IMR-90 (cell line): ENCODE measurements at regions not wholly inside any gene's neighbourhood (a gene's known extent, or its start where the extent isn't known, plus 50 kb on each side); places are given as distances from the start of the nearest gene placed in this dataset.

ENCODE experiments used
- CEBPB ChIP-seq: IDR thresholded peaks from 2 replicates; pipeline ENCODE4 v1.6.1; 2012; ENCODE audit warnings: low read depth, low read length, improper control_type of control experiment
- MXI1 ChIP-seq: IDR thresholded peaks from 2 replicates; pipeline ENCODE4 v1.6.1; 2012; ENCODE audit warnings: low read depth, mild to moderate bottlenecking, low read length, moderate library complexity, borderline replicate concordance
- NFE2L2 ChIP-seq: fragments of 150-350 bp; IDR thresholded peaks from 2 replicates; pipeline ENCODE4 v1.6.1; 2016; ENCODE audit warnings: low read depth, mild to moderate bottlenecking, low read length
- POLR2A ChIP-seq: IDR thresholded peaks from 2 replicates; pipeline ENCODE4 v1.6.1; 2012; ENCODE audit warnings: mild to moderate bottlenecking, low read depth, low read length
- RCOR1 ChIP-seq: IDR thresholded peaks from 2 replicates; pipeline ENCODE4 v1.6.1; 2012; ENCODE audit warnings: mild to moderate bottlenecking, low read length, improper control_type of control experiment; ENCODE audit not compliant: insufficient replicate concordance
- RFX5 ChIP-seq: IDR thresholded peaks from 2 replicates; pipeline ENCODE4 v1.8.0; 2012; ENCODE audit warnings: low read depth, mild to moderate bottlenecking, low read length, moderate library complexity
- SMC3 ChIP-seq: fragments of 150-350 bp; IDR thresholded peaks from 2 replicates; pipeline ENCODE4 v1.6.1; 2016; ENCODE audit warnings: low read depth, mild to moderate bottlenecking, antibody characterized with exemption, low read length, moderate library complexity
- TF ChIP-seq, protein P1 (sequence below): conservative IDR thresholded peaks from 2 replicates; pipeline ENCODE4 v1.5.1; 2012; ENCODE audit warnings: mild to moderate bottlenecking, low read depth, low read length, improper control_type of control experiment
- TF ChIP-seq, protein P2 (sequence below): fragments of 150-350 bp; IDR thresholded peaks from 2 replicates; pipeline ENCODE4 v1.6.1; 2017; ENCODE audit warnings: mild to moderate bottlenecking, antibody characterized with exemption, low read length, low read depth

DNA sequence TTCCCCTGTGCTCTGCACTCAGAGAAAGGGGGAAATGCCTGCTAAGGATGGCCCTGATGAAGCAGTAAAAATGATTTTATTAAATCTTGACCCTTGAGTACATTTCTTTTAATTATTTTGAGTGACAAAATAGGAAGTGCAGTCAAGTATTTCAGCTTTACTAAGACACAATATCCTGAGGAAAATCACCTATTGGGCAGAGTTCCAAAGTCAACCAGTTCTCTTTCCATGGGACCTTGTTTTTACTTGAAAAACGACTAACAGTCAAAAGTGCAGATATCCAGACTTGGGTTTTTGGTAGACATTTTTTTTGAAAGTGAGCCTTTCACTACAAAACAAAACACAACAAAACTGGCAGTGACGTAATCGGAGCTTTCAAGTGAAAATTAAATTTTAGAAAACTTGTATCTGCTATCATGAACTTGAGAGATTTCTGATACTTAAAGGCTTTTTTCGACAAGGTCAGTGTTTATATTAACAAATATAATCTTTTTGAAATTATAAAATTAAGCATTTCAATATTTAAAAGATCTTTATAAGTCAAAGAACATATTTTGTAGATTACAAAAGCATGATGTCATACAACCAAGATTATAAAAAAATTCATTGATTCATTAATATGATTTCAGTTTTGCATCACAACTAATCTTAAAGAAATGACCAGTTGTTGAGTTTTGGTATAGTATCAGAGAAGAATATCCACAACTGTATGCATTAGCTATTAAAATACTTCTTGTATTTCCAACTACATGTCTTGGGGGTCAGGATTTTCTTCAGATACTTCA, 513.8 kb upstream of the AKR1E2 start:
- TF ChIP-seq, protein P1, sequence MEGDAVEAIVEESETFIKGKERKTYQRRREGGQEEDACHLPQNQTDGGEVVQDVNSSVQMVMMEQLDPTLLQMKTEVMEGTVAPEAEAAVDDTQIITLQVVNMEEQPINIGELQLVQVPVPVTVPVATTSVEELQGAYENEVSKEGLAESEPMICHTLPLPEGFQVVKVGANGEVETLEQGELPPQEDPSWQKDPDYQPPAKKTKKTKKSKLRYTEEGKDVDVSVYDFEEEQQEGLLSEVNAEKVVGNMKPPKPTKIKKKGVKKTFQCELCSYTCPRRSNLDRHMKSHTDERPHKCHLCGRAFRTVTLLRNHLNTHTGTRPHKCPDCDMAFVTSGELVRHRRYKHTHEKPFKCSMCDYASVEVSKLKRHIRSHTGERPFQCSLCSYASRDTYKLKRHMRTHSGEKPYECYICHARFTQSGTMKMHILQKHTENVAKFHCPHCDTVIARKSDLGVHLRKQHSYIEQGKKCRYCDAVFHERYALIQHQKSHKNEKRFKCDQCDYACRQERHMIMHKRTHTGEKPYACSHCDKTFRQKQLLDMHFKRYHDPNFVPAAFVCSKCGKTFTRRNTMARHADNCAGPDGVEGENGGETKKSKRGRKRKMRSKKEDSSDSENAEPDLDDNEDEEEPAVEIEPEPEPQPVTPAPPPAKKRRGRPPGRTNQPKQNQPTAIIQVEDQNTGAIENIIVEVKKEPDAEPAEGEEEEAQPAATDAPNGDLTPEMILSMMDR = no peak
- TF ChIP-seq RCOR1 = no peak
- TF ChIP-seq CEBPB = no peak
- TF ChIP-seq, protein P2, sequence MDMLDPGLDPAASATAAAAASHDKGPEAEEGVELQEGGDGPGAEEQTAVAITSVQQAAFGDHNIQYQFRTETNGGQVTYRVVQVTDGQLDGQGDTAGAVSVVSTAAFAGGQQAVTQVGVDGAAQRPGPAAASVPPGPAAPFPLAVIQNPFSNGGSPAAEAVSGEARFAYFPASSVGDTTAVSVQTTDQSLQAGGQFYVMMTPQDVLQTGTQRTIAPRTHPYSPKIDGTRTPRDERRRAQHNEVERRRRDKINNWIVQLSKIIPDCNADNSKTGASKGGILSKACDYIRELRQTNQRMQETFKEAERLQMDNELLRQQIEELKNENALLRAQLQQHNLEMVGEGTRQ = no peak
- TF ChIP-seq POLR2A = no peak
- TF ChIP-seq SMC3 = no peak
- no peak for TF ChIP-seq NFE2L2
- no peak for TF ChIP-seq RFX5
- no peak for TF ChIP-seq MXI1
